ENCODE measurements at regions not wholly inside any gene's neighbourhood (a gene's known extent, or its start where the extent isn't known, plus 50 kb on each side); places are given as distances from the start of the nearest gene placed in this dataset.

- H4K20me1 ChIP-seq (ENCODE audit: control insufficient read depth, insufficient read depth, low read depth, low read length) = no peaks in the 10 kb centered on the region
These were observed 93.9 kb upstream of the SPATA13 start for GRCh38 chr13:24066405-24067295.

GRCh38 chr13:24068472-24068871, 92.0 kb upstream of the SPATA13 start:
- H3K4me2 ChIP-seq (ENCODE audit: low read length) = no peak overlapping the region
- no peaks in the 10 kb centered on the region for H3K9me2 ChIP-seq (replicated peaks; ENCODE audit: control insufficient read depth, low read length)
- H3K9me3 ChIP-seq (ENCODE audit: control insufficient read depth, insufficient read depth, low read length) = no peaks in the 10 kb centered on the region
- TF ChIP-seq, protein P1, sequence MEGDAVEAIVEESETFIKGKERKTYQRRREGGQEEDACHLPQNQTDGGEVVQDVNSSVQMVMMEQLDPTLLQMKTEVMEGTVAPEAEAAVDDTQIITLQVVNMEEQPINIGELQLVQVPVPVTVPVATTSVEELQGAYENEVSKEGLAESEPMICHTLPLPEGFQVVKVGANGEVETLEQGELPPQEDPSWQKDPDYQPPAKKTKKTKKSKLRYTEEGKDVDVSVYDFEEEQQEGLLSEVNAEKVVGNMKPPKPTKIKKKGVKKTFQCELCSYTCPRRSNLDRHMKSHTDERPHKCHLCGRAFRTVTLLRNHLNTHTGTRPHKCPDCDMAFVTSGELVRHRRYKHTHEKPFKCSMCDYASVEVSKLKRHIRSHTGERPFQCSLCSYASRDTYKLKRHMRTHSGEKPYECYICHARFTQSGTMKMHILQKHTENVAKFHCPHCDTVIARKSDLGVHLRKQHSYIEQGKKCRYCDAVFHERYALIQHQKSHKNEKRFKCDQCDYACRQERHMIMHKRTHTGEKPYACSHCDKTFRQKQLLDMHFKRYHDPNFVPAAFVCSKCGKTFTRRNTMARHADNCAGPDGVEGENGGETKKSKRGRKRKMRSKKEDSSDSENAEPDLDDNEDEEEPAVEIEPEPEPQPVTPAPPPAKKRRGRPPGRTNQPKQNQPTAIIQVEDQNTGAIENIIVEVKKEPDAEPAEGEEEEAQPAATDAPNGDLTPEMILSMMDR (IDR thresholded peaks at IDR 0.05; ENCODE audit: low read depth, low read length, poor library complexity, severe bottlenecking) = no peak
- no peak for TF ChIP-seq EZH2phosphoT487 (IDR thresholded peaks at IDR 0.05; ENCODE audit: borderline replicate concordance, low read length)
- peaks cover 11% of the 10 kb centered on the region for H3K27me3 ChIP-seq (ENCODE audit: control insufficient read depth, low read length)
- H3K4me3 ChIP-seq (ENCODE audit: low read length) = no peak overlapping the region
- H3K27ac ChIP-seq (ENCODE audit: low read depth, low read length) = no peak overlapping the region
- no peaks in the 10 kb centered on the region for H3K4me1 ChIP-seq (ENCODE audit: control insufficient read depth, low read length)
- H3K36me3 ChIP-seq (ENCODE audit: control insufficient read depth, low read length) = no peaks in the 10 kb centered on the region
- H4K20me1 ChIP-seq (ENCODE audit: control insufficient read depth, insufficient read depth, low read depth, low read length) = no peaks in the 10 kb centered on the region
- no peaks in the 10 kb centered on the region for H3K79me2 ChIP-seq (ENCODE audit: control insufficient read depth, low read length)
- no peaks in the 10 kb centered on the region for H3F3A ChIP-seq (ENCODE audit: control insufficient read depth, insufficient read depth)

More at GRCh38 chr13:24066405-24067295, 93.9 kb upstream of the SPATA13 start:
- Histone ChIP-seq H3K27ac (ENCODE audit: low read depth, low read length) (no peak overlapping the region), H3K79me2 (ENCODE audit: control insufficient read depth, low read length) (no peaks in the 10 kb centered on the region), H3F3A (ENCODE audit: control insufficient read depth, insufficient read depth) (no peaks in the 10 kb centered on the region), H3K4me3 (ENCODE audit: low read length) (no peak overlapping the region), H3K9me3 (ENCODE audit: control insufficient read depth, insufficient read depth, low read length) (no peaks in the 10 kb centered on the region), H3K27me3 (ENCODE audit: control insufficient read depth, low read length) (peaks cover 11% of the 10 kb centered on the region), H3K4me2 (ENCODE audit: low read length) (no peak overlapping the region), H3K36me3 (ENCODE audit: control insufficient read depth, low read length) (no peaks in the 10 kb centered on the region), H3K9me2 (replicated peaks; ENCODE audit: control insufficient read depth, low read length) (no peaks in the 10 kb centered on the region), H3K4me1 (ENCODE audit: control insufficient read depth, low read length) (no peaks in the 10 kb centered on the region)
- TF ChIP-seq EZH2phosphoT487 (IDR thresholded peaks at IDR 0.05; ENCODE audit: borderline replicate concordance, low read length) = no peak
- TF ChIP-seq, protein P1 (IDR thresholded peaks at IDR 0.05; ENCODE audit: low read depth, low read length, poor library complexity, severe bottlenecking) = no peak

DNA sequence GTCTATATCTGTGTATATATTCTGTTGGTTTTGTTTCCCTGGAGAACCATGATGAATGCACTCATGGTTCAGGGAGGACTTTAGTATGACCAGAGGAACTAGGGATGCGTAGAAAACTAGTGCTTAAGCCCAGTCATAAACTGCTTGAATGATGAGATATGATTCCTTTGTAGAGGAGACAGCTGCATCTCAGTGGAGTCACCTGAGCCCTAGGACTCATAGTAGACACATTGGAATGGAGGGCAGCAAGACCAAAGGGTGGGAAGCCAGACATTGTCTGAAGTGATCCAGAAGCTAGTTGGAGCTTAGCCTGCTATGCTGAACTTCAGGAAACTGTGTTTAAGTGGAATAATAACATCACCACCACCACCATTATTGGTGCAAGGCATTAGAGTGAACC, 89.5 kb upstream of the SPATA13 start:
- Histone ChIP-seq H3K27ac (ENCODE audit: low read depth, low read length) (no peak overlapping the region), H3K9me3 (ENCODE audit: control insufficient read depth, insufficient read depth, low read length) (no peaks in the 10 kb centered on the region), H3K4me1 (ENCODE audit: control insufficient read depth, low read length) (0 out of 2 replicates have a peak, but pooled peaks cover 5% of the 10 kb centered on the region), H3K36me3 (ENCODE audit: control insufficient read depth, low read length) (no peaks in the 10 kb centered on the region), H3K79me2 (ENCODE audit: control insufficient read depth, low read length) (no peaks in the 10 kb centered on the region), H3K27me3 (ENCODE audit: control insufficient read depth, low read length) (peaks cover 11% of the 10 kb centered on the region), H4K20me1 (ENCODE audit: control insufficient read depth, insufficient read depth, low read depth, low read length) (no peaks in the 10 kb centered on the region), H3K9me2 (replicated peaks; ENCODE audit: control insufficient read depth, low read length) (no peaks in the 10 kb centered on the region), H3F3A (ENCODE audit: control insufficient read depth, insufficient read depth) (no peaks in the 10 kb centered on the region), H3K4me2 (ENCODE audit: low read length) (no peak overlapping the region), H3K4me3 (ENCODE audit: low read length) (no peak overlapping the region)
- TF ChIP-seq EZH2phosphoT487 (IDR thresholded peaks at IDR 0.05; ENCODE audit: borderline replicate concordance, low read length) = no peak
- TF ChIP-seq, protein P1 (IDR thresholded peaks at IDR 0.05; ENCODE audit: low read depth, low read length, poor library complexity, severe bottlenecking) = no peak
